Activated CD8-positive, alpha-beta memory T cell treated with anti-CD3 and anti-CD28 coated beads, Interleukin-2, amount 50 U/mL, for 24 hours (primary cell): ENCODE measurements at regions not wholly inside any gene's neighbourhood (a gene's known extent, or its start where the extent isn't known, plus 50 kb on each side); places are given as distances from the start of the nearest gene placed in this dataset.

Source experiments
- DNase-seq: peaks from one replicate; pipeline ENCODE4 v3.0.0-alpha.2; 2020; ENCODE audit errors: extremely low read depth

DNA sequence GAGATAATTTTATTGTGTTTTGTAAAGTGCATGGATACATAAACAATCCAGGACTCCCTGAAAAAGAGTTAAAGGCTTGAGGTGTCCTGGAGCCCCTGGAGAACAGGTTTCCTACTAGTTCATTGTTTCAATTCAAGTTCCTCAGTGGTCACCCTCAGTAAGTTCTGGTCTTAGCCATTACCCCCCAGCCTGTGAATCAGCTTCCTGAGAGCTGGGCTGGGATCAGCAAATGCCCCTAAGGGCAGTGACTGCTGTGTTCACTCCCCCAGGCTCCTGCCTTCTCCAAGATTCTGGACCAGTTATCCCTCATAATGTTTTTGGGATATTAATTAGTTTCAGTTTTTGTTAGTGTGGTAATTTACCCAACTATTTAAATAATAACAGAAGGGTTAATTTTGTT, 151.6 kb upstream of the PRSS58 start:
- DNase-seq, result no peak

DNA sequence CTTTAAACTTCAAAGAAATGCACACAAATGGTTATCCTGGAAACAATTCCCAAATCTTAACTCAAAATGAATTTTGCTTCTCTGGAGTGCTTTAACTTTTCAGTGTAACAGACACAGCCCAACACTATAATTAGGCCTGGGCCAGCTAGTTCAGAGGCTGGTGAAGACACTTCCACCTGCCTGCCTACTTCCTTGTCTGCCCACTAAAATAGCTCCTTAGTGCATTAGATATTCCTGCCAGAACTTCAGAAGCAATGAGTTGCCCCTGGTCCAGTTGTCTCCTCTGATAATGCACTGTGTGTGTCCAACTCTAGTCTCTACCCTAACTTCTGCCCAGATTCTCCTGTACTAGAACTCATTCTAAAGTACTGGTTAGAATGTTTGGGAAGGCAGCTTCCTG, 150.9 kb upstream of the PRSS58 start:
- no peak for DNase-seq

DNA sequence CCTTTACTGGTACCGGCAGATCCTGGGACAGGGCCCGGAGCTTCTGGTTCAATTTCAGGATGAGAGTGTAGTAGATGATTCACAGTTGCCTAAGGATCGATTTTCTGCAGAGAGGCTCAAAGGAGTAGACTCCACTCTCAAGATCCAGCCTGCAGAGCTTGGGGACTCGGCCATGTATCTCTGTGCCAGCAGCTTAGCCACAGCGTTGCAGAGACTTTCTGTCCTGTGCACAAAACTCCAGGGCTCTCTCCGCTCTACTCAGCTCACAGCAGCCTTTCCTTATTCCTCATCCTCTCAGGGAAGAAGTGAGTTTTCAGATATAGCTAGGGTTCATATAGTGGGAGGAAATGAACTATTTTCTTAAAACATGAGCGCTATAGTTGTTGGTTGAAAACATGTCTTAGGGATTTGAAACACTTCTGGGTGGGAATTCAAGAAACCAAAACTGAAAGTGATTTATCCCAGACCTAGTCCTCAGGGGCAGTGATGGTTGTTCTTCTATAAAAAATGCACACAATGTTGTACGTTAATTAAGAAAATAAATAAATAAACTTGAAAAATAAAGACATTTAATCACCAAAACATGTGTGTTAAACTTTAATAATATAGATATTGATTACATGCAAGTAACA, 150.2 kb upstream of the PRSS58 start:
- no peak for DNase-seq

DNA sequence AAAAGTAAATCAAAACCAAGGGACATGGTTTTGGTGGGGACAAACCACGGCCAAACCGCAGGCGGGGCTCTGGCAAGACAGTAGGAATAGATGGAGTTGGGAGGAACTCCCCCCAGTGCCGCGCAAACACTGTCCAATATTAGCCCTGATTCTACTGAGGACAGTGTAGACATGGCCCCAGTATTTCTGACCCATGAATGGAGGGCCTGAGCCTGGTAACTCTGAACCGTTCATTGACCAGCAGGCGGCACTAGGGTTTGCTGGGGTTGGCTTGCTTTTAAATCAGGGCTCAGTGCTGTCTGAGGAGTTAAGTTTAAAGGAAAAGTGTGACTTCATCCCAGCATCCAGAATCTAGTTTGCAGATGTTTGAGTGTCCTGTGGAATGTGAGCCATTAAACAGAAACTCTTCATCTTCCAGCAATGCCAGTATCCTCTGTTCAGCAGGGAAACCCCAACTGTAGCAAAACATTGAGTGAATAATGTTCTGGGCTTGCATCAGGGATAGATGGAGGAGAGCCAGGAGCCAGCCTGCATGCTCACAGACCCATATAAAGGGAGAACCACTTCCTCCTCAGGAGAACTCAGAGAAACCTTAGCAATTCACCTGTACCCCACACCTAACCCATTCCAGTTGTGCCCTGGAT, 147.4 kb upstream of the PRSS58 start:
- DNase-seq, result no peak

GRCh38 chr7:142401951-142402350, 144.1 kb upstream of the PRSS58 start:
- DNase-seq, result no peak

- DNase-seq, result no peak
Observed at GRCh38 chr7:142400042-142400533, 142.2 kb upstream of the PRSS58 start.

DNA sequence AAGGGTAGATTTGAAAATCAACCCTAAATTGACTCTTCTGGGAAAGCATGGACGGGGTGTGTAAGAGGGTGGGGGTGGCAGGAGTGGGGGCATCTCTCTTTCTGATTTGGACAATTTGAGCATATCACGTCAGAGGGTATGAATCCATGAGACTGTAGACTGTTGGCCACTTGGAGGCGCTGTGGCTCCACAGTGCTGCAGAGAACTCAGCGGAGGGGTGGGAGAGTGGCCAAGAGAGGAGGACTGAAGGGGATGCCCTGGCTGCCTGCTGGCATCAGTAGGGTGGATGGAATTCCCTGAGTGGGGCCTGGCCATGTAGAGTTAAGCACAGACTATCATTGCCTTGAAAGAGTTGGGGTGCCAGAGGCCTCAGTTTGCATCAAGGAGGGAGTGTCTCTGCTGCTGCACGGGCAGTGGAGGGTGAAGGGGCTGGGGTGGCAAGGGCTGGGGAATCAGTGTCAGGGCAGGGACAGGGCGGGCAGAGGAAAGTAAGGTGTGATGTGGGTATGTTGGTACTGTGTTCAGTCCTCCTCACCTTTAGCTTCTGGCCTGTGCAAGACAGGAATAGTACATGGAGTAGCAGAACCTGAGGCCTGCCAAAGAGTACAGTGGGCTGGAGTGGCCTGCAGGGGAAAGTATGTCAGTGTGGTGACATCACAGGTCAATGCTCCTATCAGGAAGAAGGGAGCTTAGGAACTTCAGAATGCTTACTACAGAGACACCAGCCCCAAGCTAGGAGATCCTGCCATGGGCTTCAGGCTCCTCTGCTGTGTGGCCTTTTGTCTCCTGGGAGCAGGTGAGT, 133.5 kb upstream of the PRSS58 start:
- DNase-seq, result no peak

GRCh38 chr7:142389544-142389943, 131.7 kb upstream of the PRSS58 start:
- DNase-seq, result no peak

DNA sequence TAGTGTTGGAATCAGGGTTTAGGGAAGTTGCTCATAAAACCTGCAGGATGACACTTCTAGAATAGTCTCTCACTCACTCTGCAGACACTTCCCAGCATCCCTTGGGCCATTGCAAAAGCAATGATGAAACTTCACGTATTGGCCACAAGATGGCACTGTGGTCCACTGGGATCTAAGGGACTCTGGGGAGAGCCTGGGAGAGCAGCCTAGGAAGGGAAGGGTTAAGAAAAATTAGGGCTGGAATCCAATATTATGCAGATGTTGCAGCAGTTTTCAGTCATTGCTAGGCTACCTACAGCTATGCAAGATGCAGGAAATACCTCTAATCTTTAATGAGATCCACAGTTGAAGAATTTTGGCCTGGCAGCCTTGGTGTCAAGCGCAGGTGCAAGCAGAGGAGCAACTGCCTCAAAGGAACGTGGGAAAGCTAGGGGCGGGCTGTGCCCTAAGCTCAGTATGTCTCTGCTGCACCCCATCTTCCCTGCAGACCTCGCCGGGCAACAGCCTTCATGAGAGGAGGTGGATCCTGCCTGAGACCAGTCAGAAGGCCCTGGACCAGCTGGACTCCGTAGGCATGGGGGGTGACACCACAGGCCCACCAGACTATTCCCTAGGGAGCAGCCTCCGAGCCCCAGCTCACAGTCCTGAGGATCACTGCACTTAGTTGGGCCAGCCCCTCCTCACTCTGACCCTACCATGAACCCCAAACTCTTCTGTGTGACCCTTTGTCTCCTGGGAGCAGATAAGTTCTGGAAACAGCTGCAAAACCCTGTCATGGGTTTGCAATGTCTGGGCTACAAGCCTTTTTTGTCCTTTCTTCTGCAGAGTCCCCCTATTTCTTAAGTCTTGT, 127.9 kb upstream of the PRSS58 start:
- no peak for DNase-seq

DNA sequence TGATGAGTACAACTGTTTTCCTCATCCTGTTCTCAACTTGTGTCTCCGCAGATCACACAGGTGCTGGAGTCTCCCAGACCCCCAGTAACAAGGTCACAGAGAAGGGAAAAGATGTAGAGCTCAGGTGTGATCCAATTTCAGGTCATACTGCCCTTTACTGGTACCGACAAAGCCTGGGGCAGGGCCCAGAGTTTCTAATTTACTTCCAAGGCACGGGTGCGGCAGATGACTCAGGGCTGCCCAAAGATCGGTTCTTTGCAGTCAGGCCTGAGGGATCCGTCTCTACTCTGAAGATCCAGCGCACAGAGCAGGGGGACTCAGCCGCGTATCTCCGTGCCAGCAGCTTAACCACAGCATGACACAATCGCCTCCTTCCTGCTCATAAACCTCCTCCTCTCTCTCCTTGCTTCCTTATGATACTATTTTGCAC, 126.7 kb upstream of the PRSS58 start:
- no peak for DNase-seq

- DNase-seq, result no peak
Observed at GRCh38 chr7:142383841-142384492, 126.1 kb upstream of the PRSS58 start.

GRCh38 chr7:142381727-142382390, 124.0 kb upstream of the PRSS58 start:
- no peak for DNase-seq

GRCh38 chr7:142380069-142380468, 122.2 kb upstream of the PRSS58 start:
- DNase-seq, result no peak

GRCh38 chr7:142379201-142379885, 121.5 kb upstream of the PRSS58 start:
- DNase-seq, result no peak

DNA sequence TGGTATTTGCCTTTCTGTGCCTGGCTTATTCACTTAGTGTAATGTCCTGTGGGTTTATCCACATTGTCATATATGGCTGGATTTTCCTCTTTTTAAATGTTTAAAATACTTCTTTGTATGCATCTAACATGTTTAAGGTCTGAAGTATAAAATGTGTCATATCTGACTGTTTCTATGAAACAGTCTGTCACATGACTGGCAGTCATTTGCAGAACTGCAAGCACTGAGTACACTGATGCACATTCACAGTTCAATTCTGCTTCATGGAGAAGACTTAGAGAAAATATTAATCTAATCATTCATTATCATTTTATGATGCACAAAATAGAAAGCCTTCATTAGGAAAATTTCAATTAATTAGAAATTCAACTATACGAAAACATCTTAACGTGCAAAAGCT, 119.7 kb upstream of the PRSS58 start:
- DNase-seq, result no peak

DNA sequence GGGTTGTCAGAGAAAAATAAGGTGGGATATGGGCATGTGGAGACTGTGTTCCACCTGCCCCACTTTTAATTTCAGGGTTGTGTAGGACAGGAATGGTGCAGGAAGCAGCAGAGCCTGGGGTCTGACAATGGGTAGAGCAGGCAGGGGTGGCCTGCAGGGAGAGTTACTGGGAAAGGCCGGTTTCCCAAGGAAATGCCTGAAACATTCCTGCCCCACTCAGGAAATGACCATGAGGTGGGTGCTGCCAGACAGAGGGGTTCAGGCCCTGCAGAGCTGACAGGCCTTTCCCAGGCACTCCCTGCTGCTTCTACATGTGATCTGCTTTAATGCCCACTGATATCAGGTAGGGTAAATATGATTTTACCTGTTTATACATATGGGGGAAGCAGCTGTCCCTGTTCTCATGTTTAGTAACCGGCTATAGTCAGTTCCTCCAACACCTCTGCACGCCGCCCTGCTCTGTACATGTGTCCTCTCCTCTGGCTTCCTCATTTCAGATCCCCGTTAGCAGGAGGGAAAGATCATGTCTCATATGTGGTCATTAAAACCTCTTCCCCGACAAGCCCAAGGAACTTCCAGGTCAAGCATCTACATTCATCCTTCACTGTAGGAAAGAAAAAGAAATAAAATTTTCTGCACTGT, 118.6 kb upstream of the PRSS58 start:
- no peak for DNase-seq

DNA sequence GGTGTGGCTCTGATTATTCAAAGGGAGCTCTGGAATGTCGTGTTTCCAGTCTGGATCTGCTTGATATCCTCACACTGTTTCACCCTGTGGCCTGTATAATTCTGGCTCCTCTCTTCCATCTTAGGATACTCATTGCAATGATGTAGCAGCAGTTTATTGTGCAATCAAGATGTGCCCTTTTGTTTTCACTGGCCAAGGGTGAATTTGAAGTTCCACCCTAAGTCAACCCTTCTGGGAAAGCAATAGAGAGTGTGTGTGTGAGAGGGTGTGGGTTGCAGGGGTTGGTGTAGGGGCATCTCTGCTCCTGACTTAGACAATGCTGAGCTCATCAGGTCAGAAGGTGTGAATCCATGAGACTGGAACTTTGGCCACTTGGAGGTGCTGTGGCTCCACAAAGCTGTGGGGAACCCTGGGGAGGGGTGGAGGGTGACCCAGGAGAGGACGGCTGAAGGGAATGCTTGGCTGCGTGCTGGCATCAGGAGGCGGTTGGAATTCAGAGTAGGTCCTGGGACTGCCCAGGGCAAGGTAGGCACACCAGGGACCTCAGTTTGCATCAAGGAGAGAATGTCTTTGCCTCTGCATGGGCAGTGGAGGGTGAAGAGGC, 118.0 kb upstream of the PRSS58 start:
- DNase-seq, result no peak

- no peak for DNase-seq
Observed at GRCh38 chr7:142372727-142373126, 114.9 kb upstream of the PRSS58 start.
